ENCODE measurements at regions not wholly inside any gene's neighbourhood (a gene's known extent, or its start where the extent isn't known, plus 50 kb on each side); places are given as distances from the start of the nearest gene placed in this dataset.

DNA sequence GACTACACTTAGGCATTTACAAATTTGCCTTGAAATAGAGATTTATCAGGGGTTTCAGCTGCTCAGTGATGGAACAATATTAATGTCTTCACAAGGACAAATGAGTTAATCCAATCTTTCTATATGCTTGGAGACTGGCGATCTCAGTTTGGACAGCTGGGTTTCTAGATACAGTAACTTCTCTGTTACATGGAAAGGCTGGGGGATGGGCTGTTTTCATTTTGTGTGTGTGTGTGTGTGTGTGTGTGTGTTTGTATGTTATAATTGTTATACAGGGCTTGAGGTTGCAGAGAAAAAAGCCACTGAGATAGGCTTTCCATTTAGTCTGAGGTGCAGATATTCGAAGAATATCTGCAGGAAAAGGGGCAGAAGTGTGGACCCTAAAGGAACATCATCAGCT lies 359.3 kb upstream of the SALL1 start:
- TF ChIP-seq, protein P1, sequence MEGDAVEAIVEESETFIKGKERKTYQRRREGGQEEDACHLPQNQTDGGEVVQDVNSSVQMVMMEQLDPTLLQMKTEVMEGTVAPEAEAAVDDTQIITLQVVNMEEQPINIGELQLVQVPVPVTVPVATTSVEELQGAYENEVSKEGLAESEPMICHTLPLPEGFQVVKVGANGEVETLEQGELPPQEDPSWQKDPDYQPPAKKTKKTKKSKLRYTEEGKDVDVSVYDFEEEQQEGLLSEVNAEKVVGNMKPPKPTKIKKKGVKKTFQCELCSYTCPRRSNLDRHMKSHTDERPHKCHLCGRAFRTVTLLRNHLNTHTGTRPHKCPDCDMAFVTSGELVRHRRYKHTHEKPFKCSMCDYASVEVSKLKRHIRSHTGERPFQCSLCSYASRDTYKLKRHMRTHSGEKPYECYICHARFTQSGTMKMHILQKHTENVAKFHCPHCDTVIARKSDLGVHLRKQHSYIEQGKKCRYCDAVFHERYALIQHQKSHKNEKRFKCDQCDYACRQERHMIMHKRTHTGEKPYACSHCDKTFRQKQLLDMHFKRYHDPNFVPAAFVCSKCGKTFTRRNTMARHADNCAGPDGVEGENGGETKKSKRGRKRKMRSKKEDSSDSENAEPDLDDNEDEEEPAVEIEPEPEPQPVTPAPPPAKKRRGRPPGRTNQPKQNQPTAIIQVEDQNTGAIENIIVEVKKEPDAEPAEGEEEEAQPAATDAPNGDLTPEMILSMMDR (conservative IDR thresholded peaks at IDR 0.05; ENCODE audit: low read length), result no peak
- no peak for TF ChIP-seq EZH2phosphoT487 (IDR thresholded peaks at IDR 0.05; ENCODE audit: borderline replicate concordance, low read depth, low read length)

All from OCI-LY7 (cell line).